GM23338 (cell line): ENCODE measurements at regions not wholly inside any gene's neighbourhood (a gene's known extent, or its start where the extent isn't known, plus 50 kb on each side); places are given as distances from the start of the nearest gene placed in this dataset.

ENCODE experiments used
- ATAC-seq: fragments of 200-7000 bp; cut with Tn5 transposase; 3 replicates; pipeline ENCODE4 v1.9.1; 2020
- DNase-seq: peaks from one replicate; pipeline ENCODE4 v3.0.0-alpha.2; 2015; ENCODE audit warnings: low spot score
- H2AFZ ChIP-seq: fragments of 200-600 bp; sonication (generic); 2 replicates; pipeline ENCODE4 v1.8.0; 2016; ENCODE audit warnings: antibody characterized with exemption, mild to moderate bottlenecking, moderate library complexity
- H3F3A ChIP-seq: fragments of 200-600 bp; sonication (generic); replicated peaks from 2 replicates; pipeline ENCODE4 v1.8.0; 2017; ENCODE audit warnings: antibody characterized with exemption, mixed run types, low read depth
- H3K27ac ChIP-seq: fragments of 200-600 bp; sonication (generic); 2 replicates; pipeline ENCODE4 v1.6.1; 2016; ENCODE audit warnings: low read depth
- H3K27me3 ChIP-seq: fragments of 200-600 bp; sonication (generic); 2 replicates; pipeline ENCODE4 v1.8.0; 2016; ENCODE audit warnings: mild to moderate bottlenecking, mixed run types, moderate library complexity; ENCODE audit not compliant: insufficient read depth
- H3K36me3 ChIP-seq: fragments of 200-600 bp; sonication (generic); 2 replicates; pipeline ENCODE4 v1.8.0; 2016; ENCODE audit warnings: mild to moderate bottlenecking; ENCODE audit not compliant: insufficient read depth
- H3K4me1 ChIP-seq: fragments of 200-600 bp; sonication (generic); 2 replicates; pipeline ENCODE4 v1.8.0; 2016; ENCODE audit warnings: mild to moderate bottlenecking, moderate library complexity; ENCODE audit not compliant: insufficient read depth
- H3K4me2 ChIP-seq: fragments of 200-600 bp; sonication (generic); 2 replicates; pipeline ENCODE4 v1.7.1; 2017; ENCODE audit warnings: mixed run types
- H3K4me3 ChIP-seq: fragments of 200-600 bp; sonication (generic); 2 replicates; pipeline ENCODE4 v1.6.1; 2016; ENCODE audit warnings: mixed run types
- H3K79me2 ChIP-seq: fragments of 200-600 bp; sonication (generic); replicated peaks from 2 replicates; pipeline ENCODE4 v1.8.0; 2017; ENCODE audit warnings: mild to moderate bottlenecking; ENCODE audit not compliant: insufficient read depth
- H3K9me2 ChIP-seq: fragments of 200-600 bp; sonication (generic); 2 replicates; pipeline ENCODE4 v1.8.0; 2017; ENCODE audit not compliant: insufficient read depth
- H4K20me1 ChIP-seq: fragments of 200-600 bp; sonication (generic); replicated peaks from 2 replicates; pipeline ENCODE4 v1.8.0; 2017; ENCODE audit warnings: mild to moderate bottlenecking; ENCODE audit not compliant: insufficient read depth
- H3K27ac Mint-ChIP-seq: 2 replicates; pipeline ENCODE4 v1.8.0; 2020; ENCODE audit warnings: inconsistent platforms, mild to moderate bottlenecking, moderate library complexity, mixed read lengths
- H3K27me3 Mint-ChIP-seq: 3 replicates; pipeline ENCODE4 v1.8.0; 2022; ENCODE audit warnings: low read depth, mild to moderate bottlenecking, moderate library complexity, mixed read lengths, inconsistent platforms; ENCODE audit not compliant: insufficient read depth, poor library complexity
- H3K36me3 Mint-ChIP-seq: 3 replicates; pipeline ENCODE4 v1.8.0; 2021; ENCODE audit warnings: low read depth, mild to moderate bottlenecking, inconsistent platforms, moderate library complexity, mixed read lengths
- H3K4me1 Mint-ChIP-seq: 3 replicates; pipeline ENCODE4 v1.8.0; 2020; ENCODE audit warnings: mild to moderate bottlenecking, inconsistent platforms, mixed read lengths
- H3K4me3 Mint-ChIP-seq: 3 replicates; pipeline ENCODE4 v1.8.0; 2021; ENCODE audit warnings: moderate library complexity, mild to moderate bottlenecking, inconsistent platforms, mixed read lengths
- H3K9me3 Mint-ChIP-seq: 3 replicates; pipeline ENCODE4 v1.8.0; 2020; ENCODE audit warnings: moderate library complexity, mild to moderate bottlenecking, inconsistent platforms, mixed read lengths
- CREB1 ChIP-seq: fragments of 250-450 bp; sonication (Bioruptor Pico); IDR thresholded peaks from 2 replicates; pipeline ENCODE4 v1.5.0; 2020; ENCODE audit warnings: low read depth, mild to moderate bottlenecking, moderate library complexity
- ETS1 ChIP-seq: IDR thresholded peaks from 2 replicates; pipeline ENCODE4 v1.6.1; 2016; ENCODE audit warnings: antibody characterized with exemption
- EZH2 ChIP-seq: fragments of 200-600 bp; sonication (generic); IDR thresholded peaks from one replicate; pipeline ENCODE4 v1.8.0; 2017; ENCODE audit warnings: antibody characterized with exemption, mild to moderate bottlenecking, low read depth; ENCODE audit not compliant: unreplicated experiment
- EZH2phosphoT487 ChIP-seq: fragments of 200-600 bp; sonication (generic); IDR thresholded peaks from one replicate; pipeline ENCODE4 v1.8.1; 2018; ENCODE audit warnings: antibody characterized with exemption; ENCODE audit not compliant: unreplicated experiment
- JUNB ChIP-seq: IDR thresholded peaks from one replicate; pipeline ENCODE4 v1.6.1; 2016; ENCODE audit warnings: antibody characterized with exemption; ENCODE audit not compliant: unreplicated experiment
- NANOG ChIP-seq: IDR thresholded peaks from 2 replicates; pipeline ENCODE4 v1.6.1; 2016; ENCODE audit warnings: antibody characterized with exemption, borderline replicate concordance
- REST ChIP-seq: IDR thresholded peaks from one replicate; pipeline ENCODE4 v1.6.1; 2018; ENCODE audit warnings: antibody characterized with exemption; ENCODE audit not compliant: unreplicated experiment
- ZNF114 ChIP-seq: fragments of 250-450 bp; sonication (Bioruptor Pico); IDR thresholded peaks from 2 replicates; pipeline ENCODE4 v1.5.0; 2020; ENCODE audit warnings: mild to moderate bottlenecking, moderate library complexity
- ZNF462 ChIP-seq: fragments of 250-450 bp; sonication (Bioruptor Pico); IDR thresholded peaks from 2 replicates; pipeline ENCODE4 v1.5.0; 2020; ENCODE audit warnings: mild to moderate bottlenecking, moderate library complexity

GRCh38 chr1:166544036-166544435 is 295.2 kb upstream of the POGK start:
- Mint-ChIP-seq H3K27me3 (no peaks in the 10 kb centered on the region), H3K4me3 (no peak overlapping the region), H3K27ac (no peak overlapping the region), H3K36me3 (peaks cover 7% of the 10 kb centered on the region; the same call in 1 of the 3 replicates), H3K4me1 (no peaks in the 10 kb centered on the region), H3K9me3 (peaks cover 50% of the 10 kb centered on the region)
- DNase-seq (no peak), ATAC-seq (no peak)
- H3K4me3 ChIP-seq, result no peak overlapping the region
- H3K9me2 ChIP-seq, result no peaks in the 10 kb centered on the region
- no peaks in the 10 kb centered on the region for H3K79me2 ChIP-seq
- H2AFZ ChIP-seq, result no peak overlapping the region
- TF ChIP-seq NANOG (no peak), ZNF462 (CRISPR knock-in tag) (no peak), EZH2 (no peak), CREB1 (CRISPR knock-in tag) (no peak), JUNB (no peak)
- no peaks in the 10 kb centered on the region for H3K36me3 ChIP-seq
- H3K27ac ChIP-seq, result no peak overlapping the region
- H3K4me1 ChIP-seq, result no peaks in the 10 kb centered on the region
- no peak overlapping the region for H3K4me2 ChIP-seq
- no peaks in the 10 kb centered on the region for H3F3A ChIP-seq
- no peaks in the 10 kb centered on the region for H3K27me3 ChIP-seq
- no peaks in the 10 kb centered on the region for H4K20me1 ChIP-seq

GRCh38 chr1:166544561-166544960 is 294.7 kb upstream of the POGK start:
- H3K4me3 ChIP-seq, result no peak overlapping the region
- peaks cover 11% of the 10 kb centered on the region; the same call in 2 of the 3 replicates for H3K36me3 Mint-ChIP-seq
- no peaks in the 10 kb centered on the region for H3K79me2 ChIP-seq
- no peaks in the 10 kb centered on the region for H3K4me1 Mint-ChIP-seq
- no peaks in the 10 kb centered on the region for H4K20me1 ChIP-seq
- H3F3A ChIP-seq, result no peaks in the 10 kb centered on the region
- no peak overlapping the region for H3K4me2 ChIP-seq
- no peak overlapping the region for H3K27ac Mint-ChIP-seq
- no peaks in the 10 kb centered on the region for H3K27me3 Mint-ChIP-seq
- 0 out of 2 replicates have a peak overlapping the region, but pooled peaks have one; percentile 23 for H2AFZ ChIP-seq
- H3K9me2 ChIP-seq, result no peaks in the 10 kb centered on the region
- H3K27ac ChIP-seq, result no peak overlapping the region
- ATAC-seq (no peak), DNase-seq (no peak)
- H3K4me1 ChIP-seq, result no peaks in the 10 kb centered on the region
- H3K4me3 Mint-ChIP-seq, result no peak overlapping the region
- peaks cover 54% of the 10 kb centered on the region for H3K9me3 Mint-ChIP-seq
- no peaks in the 10 kb centered on the region for H3K27me3 ChIP-seq
- H3K36me3 ChIP-seq, result no peaks in the 10 kb centered on the region
- TF ChIP-seq EZH2phosphoT487, result no peak
- no peak for TF ChIP-seq JUNB
- TF ChIP-seq REST, result no peak
- no peak for TF ChIP-seq EZH2
- TF ChIP-seq NANOG, result no peak
- no peak for TF ChIP-seq ETS1
- TF ChIP-seq ZNF114 (CRISPR knock-in tag), result no peak
